GDM1 (cell line): ENCODE measurements at regions not wholly inside any gene's neighbourhood (a gene's known extent, or its start where the extent isn't known, plus 50 kb on each side); places are given as distances from the start of the nearest gene placed in this dataset.
"Not testable (repeated sequence)": the region's sequence is repeated elsewhere in the genome, so short reads cannot be mapped to it uniquely, and the experiment has no call there.

ENCODE experiments used
- DNase-seq: peaks from one replicate; lab custom pipeline; 2025; lab: John Stamatoyannopoulos, UW

- no peak for DNase-seq
Observed at GRCh38 chr5:155512329-155512728, 498.8 kb downstream of the KIF4B start.

- no peak for DNase-seq
Observed at GRCh38 chr5:155514105-155514563, 500.6 kb downstream of the KIF4B start.

DNA sequence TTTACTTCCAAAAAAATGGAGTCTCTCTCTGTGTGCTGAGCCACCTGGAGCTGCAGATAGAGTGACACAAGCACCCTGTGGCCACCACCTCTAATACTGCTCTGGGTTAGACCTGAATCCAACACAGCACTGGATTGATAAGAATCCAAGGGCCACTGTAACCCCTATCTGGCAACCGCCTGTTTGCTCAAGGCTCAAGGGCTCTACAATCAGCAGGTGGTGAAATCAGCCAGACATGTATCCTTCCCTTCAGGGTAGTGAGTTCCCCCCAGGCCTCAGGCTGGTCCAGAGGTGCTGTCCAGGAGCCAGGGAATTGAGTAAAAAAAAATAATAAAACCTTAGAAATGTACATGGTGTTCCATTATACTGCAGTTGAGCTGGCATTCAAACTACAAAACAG, 509.0 kb downstream of the KIF4B start:
- DNase-seq, result no peak

GRCh38 chr5:155529362-155529761, 515.8 kb downstream of the KIF4B start:
- no peak for DNase-seq

DNA sequence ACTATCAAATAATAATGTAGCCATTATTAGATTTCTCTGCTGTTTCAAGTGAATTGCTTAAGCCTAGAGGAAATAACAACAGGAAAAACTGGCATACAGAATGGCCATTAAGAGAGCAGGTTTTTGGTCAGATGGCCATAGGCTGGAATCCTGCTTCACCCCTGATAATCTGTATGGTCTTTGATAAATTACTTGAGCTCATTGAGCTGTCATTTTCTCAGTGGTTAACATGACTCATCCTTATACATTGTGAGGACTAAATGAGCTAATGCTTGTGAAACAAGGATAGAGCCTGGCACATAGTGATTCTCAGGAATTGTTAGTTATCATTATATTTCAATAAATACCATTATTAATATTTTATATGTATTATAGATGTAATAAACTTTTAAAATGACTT, 516.5 kb downstream of the KIF4B start:
- DNase-seq, result no peak

DNA sequence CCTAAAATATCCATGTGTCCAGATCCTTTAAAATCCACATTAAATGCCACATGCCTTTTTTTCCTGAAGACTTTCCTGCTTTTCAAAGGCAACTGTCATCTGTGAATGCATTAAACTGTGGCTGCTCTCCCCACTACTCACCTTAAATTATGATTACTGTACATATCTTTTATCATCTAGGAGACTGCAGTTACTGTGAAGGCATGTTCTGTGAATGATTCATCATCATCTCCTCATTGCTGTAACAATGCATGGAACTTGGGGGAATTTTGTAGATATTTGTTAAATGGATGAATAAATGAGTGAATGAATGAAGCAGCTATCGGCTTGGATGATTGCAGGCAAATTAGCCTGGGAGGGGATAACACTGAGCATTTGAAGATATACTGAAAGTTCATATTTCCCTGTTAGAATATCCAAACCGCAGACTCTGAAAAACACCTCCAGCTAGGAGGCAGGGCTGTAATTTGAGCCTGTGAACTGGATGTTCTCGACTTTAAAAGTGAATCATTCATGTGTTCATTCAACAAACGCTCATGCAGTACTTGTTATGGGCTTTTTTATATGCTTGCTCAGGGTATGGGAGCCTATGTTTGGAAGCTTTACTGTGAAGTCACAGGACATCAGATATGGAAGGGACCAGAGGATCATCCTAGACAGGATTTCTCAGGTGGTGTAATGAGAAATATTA, 519.2 kb downstream of the KIF4B start:
- DNase-seq, result no peak

GRCh38 chr5:155540000-155540595, 526.5 kb downstream of the KIF4B start:
- DNase-seq, result no peak

DNA sequence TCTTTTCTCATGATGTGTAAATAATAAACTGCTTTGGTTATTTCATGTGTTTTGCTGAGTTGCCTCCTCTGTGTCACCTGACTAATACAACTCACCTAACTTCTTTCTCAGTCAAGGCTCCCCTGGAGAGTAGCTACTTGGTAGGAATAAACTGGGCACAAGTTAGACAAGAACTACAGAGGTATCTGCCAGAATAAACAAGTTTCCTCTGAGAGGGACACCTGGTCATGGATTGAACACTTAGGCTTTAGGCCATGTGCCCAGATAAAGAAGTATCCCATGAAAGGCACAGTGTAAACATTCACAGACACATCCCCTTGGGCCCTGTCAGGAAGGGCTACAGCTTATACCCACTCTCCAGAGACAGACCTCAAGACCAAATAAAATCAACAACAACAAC, 532.5 kb downstream of the KIF4B start:
- DNase-seq, result no peak

DNA sequence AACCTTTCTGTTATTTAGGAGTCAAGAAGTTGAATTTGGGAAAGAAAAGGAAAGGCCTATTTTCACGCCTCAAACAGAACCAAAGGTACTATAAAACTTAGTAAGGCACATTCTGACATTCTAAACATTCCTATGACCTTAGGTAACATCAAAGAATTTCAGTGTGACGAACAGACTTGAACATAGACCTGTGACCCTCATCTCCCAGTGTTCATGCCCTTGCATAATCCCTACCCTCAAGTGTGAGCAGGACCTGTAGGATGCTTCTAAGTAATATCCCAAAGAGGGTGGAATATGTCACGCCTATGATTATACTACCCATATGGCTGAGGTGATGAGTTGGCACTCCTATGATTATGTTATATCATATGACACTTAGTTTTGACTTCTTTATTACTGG, 540.9 kb downstream of the KIF4B start:
- DNase-seq, result no peak

- DNase-seq, result no peak
Observed at GRCh38 chr5:155556222-155556621, 542.7 kb downstream of the KIF4B start.

DNA sequence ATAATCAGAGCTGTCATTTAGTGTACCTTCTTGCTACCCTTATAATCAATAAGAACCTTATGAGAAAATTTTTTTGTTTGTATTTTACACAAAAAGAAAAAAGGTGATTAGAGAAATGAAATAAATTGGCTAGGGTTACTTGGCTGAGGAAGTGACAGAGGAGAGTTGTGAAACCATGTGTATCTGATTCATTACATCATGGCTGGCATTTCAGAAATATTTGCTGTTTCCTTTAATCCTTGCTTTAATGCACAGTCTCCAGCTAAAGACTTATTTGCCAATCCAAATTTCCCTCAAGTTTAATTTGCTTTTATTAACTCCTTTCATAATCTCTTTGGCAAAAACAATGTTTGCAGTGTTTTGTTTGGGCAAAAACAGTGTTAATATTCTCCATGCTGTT, 543.1 kb downstream of the KIF4B start:
- no peak for DNase-seq

DNA sequence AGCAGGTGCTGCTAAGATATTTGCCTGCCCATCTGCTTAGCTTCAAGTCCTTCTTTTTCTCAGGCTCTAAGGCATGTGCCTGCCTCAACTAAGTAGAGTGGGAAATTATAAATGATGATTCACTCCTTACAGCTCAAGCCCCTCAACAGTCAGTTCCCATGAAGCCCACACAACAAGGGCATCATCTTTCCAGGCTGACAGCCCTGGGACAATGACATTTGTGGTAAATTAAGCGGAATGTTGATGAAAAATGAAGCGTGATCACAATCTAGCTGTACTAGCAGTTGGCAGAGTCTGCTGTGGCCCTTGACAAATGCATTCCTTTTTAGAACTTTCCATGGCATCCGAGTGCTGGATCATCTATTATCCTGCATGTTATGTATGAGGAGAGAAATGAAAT, 548.6 kb downstream of the KIF4B start:
- no peak for DNase-seq

DNA sequence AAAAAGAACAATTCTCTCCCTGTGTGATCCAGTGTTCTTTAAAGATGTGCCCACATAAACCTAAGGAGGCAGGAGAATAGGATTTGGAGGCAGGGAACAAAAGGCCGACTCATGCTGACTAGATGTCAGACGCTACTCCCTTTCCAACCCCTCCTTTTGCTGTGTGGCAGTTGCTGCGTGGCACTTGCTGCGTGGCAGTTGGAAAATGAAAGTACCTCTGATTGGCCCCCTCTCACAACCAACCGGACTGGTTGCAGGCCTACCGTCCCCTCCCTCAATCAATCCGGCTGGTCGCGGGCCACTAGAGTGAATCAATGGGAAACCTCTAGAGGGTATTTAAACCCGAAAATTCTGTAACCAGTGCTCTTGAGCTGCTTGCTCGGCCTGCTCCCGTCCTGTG, 551.0 kb downstream of the KIF4B start:
- DNase-seq, result no peak

GRCh38 chr5:155575861-155576260, 562.3 kb downstream of the KIF4B start:
- DNase-seq, result no peak

DNA sequence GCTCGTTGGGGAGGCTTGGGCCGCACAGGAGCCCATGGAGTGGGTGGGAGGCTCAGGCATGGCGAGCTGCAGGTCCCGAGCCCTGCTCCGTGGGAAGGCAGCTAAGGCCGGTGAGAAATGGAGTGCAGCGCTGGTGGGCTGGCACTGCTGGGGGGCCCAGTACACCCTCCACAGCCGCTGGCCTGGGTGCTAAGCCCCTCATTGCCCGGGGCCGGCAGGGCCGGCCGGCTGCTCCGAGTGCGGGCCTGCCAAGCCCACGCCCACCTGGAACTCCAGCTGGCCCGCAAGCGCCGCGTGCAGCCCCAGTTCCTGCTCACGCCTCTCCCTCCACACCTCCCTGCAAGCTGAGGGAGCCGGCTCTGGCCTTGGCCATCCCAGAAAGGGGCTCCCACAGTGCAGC, 573.3 kb downstream of the KIF4B start:
- DNase-seq, result not testable (repeated sequence)

- peak; percentile 8 for DNase-seq
Observed at GRCh38 chr5:155587458-155587857, 573.9 kb downstream of the KIF4B start.

DNA sequence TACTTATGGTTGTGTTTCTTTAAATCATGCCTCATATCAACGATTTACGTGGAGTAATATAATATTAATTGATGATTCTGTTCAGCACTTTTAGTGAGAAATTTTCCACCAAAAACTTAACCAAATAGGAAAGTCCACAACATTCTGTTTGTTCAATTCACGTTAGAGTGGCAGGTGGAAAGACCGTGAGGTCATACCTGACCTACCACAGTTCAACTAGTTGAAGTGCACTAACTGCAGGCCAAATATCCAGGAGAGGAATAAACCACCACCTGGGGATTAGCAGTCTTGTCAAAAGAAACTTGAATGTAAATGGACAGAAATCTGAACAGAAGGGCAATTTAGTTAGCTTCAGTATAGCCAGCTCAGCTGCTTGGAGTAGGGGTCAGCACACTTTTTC, 577.7 kb downstream of the KIF4B start:
- DNase-seq, result no peak

- DNase-seq, result no peak
Observed at GRCh38 chr5:155594270-155594669, 580.7 kb downstream of the KIF4B start.

DNA sequence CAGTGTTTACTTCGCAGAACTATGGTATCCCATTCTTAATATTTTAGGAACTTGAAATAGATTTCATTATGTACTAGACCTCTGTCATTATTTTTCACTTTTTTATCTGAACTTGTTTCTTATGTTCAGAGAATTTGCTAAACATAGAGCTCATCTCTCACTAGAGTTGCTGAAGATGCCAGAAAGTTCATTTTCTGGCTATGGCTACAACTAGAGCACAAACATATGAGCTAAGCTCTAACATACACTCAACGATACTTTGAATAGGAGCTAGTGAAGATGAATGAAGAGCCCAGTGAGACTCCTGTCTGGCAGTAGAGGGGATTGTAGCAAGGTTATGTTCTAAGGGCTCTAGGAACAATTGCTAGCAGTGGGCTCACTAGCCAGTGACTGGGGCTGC, 582.2 kb downstream of the KIF4B start:
- DNase-seq, result no peak

GRCh38 chr5:155598552-155598951, 585.0 kb downstream of the KIF4B start:
- no peak for DNase-seq

DNA sequence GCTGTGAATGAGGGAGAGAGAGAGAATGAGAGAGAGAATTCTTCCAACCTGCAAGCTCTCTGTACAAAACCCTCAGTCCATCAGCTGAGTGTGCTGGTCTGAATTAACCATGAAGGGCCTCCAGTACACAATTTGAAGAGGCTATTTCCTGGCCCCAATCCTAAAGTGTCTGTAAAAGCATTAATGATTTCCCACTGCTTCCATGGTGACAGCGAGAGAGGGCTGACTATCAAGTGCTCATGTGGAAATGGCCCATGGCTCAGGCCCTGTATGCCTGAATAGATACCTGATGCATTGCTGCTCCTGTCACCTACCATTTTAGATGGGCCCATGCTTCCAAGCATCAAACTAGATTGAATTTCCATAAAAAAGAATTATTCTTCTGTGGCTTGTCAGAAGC, 592.4 kb downstream of the KIF4B start:
- no peak for DNase-seq

DNA sequence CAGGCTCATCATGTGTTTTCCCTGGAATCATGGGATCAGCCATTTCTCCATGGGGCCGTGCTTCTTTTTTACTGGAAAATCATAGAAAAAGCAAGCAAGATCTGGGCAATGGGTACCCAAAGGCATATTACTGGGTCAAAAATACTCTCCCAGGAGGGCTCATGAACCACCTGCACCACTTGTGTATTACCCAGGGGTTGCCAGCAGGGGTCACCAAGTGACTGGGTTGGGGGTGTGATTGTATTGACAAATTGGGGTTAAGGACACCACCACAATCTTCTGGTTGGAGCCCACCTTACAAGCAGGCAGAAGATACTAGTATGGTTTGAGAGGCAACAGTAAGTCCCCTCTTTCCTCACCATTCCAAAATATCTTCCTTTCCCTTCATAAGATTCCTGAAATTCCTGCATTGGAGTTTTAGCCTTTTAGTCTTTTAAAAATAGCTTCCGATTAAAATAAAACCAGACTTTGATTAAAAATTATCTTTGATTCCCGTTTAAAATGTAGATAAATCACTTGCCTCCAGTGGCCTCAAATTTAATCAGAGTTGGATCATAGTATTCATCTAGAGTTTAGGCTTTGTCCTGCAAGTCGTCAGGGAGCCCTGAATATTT, 603.3 kb downstream of the KIF4B start:
- no peak for DNase-seq

GRCh38 chr5:155619688-155620087, 606.1 kb downstream of the KIF4B start:
- no peak for DNase-seq
